ENCODE measurements at regions not wholly inside any gene's neighbourhood (a gene's known extent, or its start where the extent isn't known, plus 50 kb on each side); places are given as distances from the start of the nearest gene placed in this dataset.

DNA sequence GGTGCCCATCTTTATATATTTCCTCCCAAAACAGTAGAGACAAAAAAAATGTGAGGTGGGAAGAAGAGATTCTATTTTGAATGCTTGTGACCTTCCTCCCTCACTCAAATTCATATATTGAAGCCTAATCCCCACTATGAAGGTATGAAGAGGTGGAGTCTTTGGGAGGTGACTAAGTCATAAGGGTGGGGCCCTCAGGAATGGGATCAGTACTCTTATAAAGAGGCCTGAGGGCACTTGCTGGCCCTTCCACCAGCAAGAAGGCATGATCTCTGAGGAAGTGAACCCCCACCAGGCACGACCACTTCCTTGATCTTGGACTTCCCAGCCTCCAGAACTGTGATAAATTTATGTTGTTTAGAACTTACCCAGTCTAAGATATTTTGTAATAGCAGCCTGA is 517.2 kb upstream of the CNTNAP2 start:
- DNase-seq (no peak), ATAC-seq (no peak)
- no peak for TF ChIP-seq POLR2A (IDR thresholded peaks at IDR 0.05)
- TF ChIP-seq, protein P1, sequence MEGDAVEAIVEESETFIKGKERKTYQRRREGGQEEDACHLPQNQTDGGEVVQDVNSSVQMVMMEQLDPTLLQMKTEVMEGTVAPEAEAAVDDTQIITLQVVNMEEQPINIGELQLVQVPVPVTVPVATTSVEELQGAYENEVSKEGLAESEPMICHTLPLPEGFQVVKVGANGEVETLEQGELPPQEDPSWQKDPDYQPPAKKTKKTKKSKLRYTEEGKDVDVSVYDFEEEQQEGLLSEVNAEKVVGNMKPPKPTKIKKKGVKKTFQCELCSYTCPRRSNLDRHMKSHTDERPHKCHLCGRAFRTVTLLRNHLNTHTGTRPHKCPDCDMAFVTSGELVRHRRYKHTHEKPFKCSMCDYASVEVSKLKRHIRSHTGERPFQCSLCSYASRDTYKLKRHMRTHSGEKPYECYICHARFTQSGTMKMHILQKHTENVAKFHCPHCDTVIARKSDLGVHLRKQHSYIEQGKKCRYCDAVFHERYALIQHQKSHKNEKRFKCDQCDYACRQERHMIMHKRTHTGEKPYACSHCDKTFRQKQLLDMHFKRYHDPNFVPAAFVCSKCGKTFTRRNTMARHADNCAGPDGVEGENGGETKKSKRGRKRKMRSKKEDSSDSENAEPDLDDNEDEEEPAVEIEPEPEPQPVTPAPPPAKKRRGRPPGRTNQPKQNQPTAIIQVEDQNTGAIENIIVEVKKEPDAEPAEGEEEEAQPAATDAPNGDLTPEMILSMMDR (IDR thresholded peaks at IDR 0.05) = no peak
- H3K27ac ChIP-seq = no peak overlapping the region
- H3K36me3 ChIP-seq = no peaks in the 10 kb centered on the region
- H3K9me3 ChIP-seq = no peaks in the 10 kb centered on the region
- WGBS (ENCODE audit: insufficient coverage, low coverage, low lambda C conversion rate, missing lambda C conversion rate) = 10% methylated on average over 1 of the region's 1 CpG
- H3K4me1 ChIP-seq = no peaks in the 10 kb centered on the region
- no peaks in the 10 kb centered on the region for H3K27me3 ChIP-seq
- intact Hi-C loops (cut with DNase I) = no loop called here
- no peak overlapping the region for H3K4me3 ChIP-seq

DNA sequence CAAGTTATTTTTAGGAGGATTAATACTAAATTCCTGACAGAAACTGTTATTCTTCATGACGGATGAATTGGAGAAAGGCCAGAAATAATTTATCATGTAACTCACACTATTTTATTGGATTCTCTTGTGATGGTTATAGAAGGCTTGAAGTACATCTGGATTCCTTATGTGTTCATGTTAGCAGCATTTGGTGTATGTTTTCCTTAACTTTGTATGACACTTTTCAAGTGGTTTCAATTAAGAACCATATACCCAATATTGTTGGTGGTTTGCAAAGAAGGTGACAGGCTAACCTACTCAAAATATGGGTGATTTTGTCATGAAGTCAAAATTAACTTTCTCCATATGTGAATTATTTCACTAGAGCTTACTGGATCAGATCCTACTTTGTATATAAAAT is 532.2 kb upstream of the CNTNAP2 start:
- no peak for DNase-seq
- no peaks in the 10 kb centered on the region for H3K9me3 ChIP-seq

DNA sequence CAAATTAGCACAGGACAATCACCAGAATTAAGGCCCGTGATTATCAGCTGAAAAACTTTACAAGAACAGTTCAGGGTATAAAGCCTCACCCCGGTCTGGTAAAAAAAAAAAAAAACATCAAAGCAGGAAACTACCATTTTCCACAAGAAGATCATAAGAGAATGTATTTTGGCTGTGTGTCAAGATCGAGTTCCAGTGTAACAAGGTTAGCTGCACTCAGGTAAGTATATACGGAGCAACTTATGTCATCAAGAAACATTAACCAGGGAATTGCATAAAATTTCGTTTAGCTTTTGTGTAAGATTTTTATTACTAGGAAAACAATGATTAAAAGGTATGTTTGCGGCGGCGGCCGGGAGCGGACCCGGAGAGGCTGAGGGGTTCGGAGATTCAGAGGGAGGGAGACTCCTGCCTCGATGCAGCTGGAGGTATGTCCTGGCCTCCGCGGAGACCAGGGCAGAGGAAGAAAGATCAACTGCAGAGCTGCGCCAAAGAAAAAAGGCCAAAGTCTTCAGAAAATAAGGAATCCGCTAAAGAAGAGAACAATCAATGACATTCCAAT is 533.8 kb upstream of the CNTNAP2 start:
- DNase-seq (no peak), ATAC-seq (no peak)
- TF ChIP-seq, protein P1 (IDR thresholded peaks at IDR 0.05) = no peak
- TF ChIP-seq POLR2A (IDR thresholded peaks at IDR 0.05) = no peak
- intact Hi-C loops (cut with DNase I) = no loop called here
- H3K36me3 ChIP-seq = no peaks in the 10 kb centered on the region
- H3K27ac ChIP-seq = no peak overlapping the region
- H3K27me3 ChIP-seq = no peaks in the 10 kb centered on the region
- no peaks in the 10 kb centered on the region for H3K9me3 ChIP-seq
- no peak overlapping the region for H3K4me3 ChIP-seq
- WGBS (ENCODE audit: insufficient coverage, low coverage, low lambda C conversion rate, missing lambda C conversion rate) = 58% methylated on average over 14 of the region's 17 CpGs
- H3K4me1 ChIP-seq = no peaks in the 10 kb centered on the region

More for the DNA sequence above, 532.2 kb upstream of the CNTNAP2 start:
- Histone ChIP-seq H3K27ac (no peak overlapping the region), H3K4me3 (no peak overlapping the region), H3K4me1 (no peaks in the 10 kb centered on the region), H3K27me3 (no peaks in the 10 kb centered on the region), H3K36me3 (no peaks in the 10 kb centered on the region)
- TF ChIP-seq, protein P1 (IDR thresholded peaks at IDR 0.05) = no peak
- no peak for TF ChIP-seq POLR2A (IDR thresholded peaks at IDR 0.05)
- no peak for ATAC-seq
- WGBS (ENCODE audit: insufficient coverage, low coverage, low lambda C conversion rate, missing lambda C conversion rate) = 85% methylated on average over 1 of the region's 1 CpG
- intact Hi-C loops (cut with DNase I) = no loop called here

DNA sequence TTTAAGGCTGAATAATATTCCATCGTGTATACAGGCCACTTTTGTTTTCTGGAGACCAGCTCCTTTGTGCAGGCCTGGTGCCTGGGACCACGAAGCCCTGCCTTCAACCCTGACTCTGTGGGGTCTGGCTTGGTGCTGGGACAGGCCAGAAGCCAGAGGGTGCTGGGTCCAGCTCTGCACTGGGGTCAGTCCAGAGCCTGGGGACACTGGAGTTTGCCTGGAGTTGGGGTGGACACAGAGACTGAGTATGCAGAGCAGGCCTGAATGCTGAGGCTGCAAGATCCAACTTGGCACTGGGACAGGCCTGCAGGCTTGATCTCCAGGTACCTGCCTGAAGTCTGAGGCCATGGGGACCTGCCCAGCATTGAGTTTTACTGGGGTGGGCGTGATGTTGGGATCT is 558.8 kb upstream of the CNTNAP2 start:
- Histone ChIP-seq H3K27me3 (no peaks in the 10 kb centered on the region), H3K4me1 (no peaks in the 10 kb centered on the region), H3K27ac (no peak overlapping the region), H3K36me3 (no peaks in the 10 kb centered on the region), H3K9me3 (no peaks in the 10 kb centered on the region), H3K4me3 (no peak overlapping the region)
- WGBS (ENCODE audit: insufficient coverage, low coverage, low lambda C conversion rate, missing lambda C conversion rate) = 26% methylated on average over 3 of the region's 3 CpGs
- intact Hi-C loops (cut with DNase I) = no loop called here
- DNase-seq (no peak), ATAC-seq (peak in 1 of 4 donors; percentile 14)
- TF ChIP-seq POLR2A (IDR thresholded peaks at IDR 0.05) = no peak
- TF ChIP-seq, protein P1 (IDR thresholded peaks at IDR 0.05) = no peak

DNA sequence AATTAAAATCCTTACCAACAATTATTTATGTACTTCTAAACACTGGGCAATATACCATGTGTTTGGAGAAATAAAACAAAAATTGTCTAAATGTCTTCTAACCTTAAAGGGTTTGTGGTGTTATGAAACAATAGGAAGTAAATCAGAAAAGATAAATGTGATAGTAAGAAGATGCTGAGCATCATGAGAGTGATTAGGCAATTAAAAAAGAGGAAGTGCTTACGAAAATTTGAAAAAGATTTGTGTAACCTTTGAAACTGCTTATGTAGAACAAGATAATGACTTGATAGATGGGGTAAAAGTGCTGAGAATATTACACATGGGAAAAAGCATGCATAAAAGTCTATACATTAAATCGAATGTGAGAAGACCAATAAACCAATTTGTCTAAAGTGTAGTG is 573.4 kb upstream of the CNTNAP2 start:
- no peak overlapping the region for H3K4me3 ChIP-seq
- no peaks in the 10 kb centered on the region for H3K4me1 ChIP-seq
- 12% methylated on average over 2 of the region's 2 CpGs for WGBS (ENCODE audit: insufficient coverage, low coverage, low lambda C conversion rate, missing lambda C conversion rate)
- no peak for TF ChIP-seq POLR2A (IDR thresholded peaks at IDR 0.05)
- TF ChIP-seq, protein P1 (IDR thresholded peaks at IDR 0.05) = no peak
- no peaks in the 10 kb centered on the region for H3K27me3 ChIP-seq
- ATAC-seq (no peak), DNase-seq (no peak)
- no peak overlapping the region for H3K27ac ChIP-seq
- no peaks in the 10 kb centered on the region for H3K36me3 ChIP-seq
- no peaks in the 10 kb centered on the region for H3K9me3 ChIP-seq
- intact Hi-C loops (cut with DNase I) = no loop called here

Data from right lobe of liver (tissue), 6 donors.